RWPE2 (cell line): ENCODE measurements at regions not wholly inside any gene's neighbourhood (a gene's known extent, or its start where the extent isn't known, plus 50 kb on each side); places are given as distances from the start of the nearest gene placed in this dataset.

Source experiments
- ATAC-seq: fragments of 200-7000 bp; cut with Tn5 transposase; 3 replicates; pipeline ENCODE4 v1.9.1; 2021; ENCODE audit warnings: low read depth
- DNase-seq: peaks from one replicate; pipeline ENCODE4 v3.0.0-alpha.2; 2020; ENCODE audit warnings: low spot score
- H3K27ac ChIP-seq: fragments of 450-650 bp; 2 replicates; pipeline ENCODE4 v1.5.1; 2017; ENCODE audit warnings: mild to moderate bottlenecking; ENCODE audit not compliant: poor library complexity, severe bottlenecking
- H3K27me3 ChIP-seq: fragments of 250-450 bp; sonication (Bioruptor Pico); 2 replicates; pipeline ENCODE4 v1.5.1; 2021; ENCODE audit warnings: mild to moderate bottlenecking, moderate library complexity; ENCODE audit not compliant: insufficient read depth, poor library complexity, severe bottlenecking
- H3K36me3 ChIP-seq: fragments of 250-450 bp; sonication (Bioruptor Pico); 2 replicates; pipeline ENCODE4 v1.5.1; 2020; ENCODE audit warnings: low read depth, mild to moderate bottlenecking, moderate library complexity
- H3K4me1 ChIP-seq: fragments of 250-450 bp; sonication (Bioruptor Pico); 2 replicates; pipeline ENCODE4 v1.5.1; 2021; ENCODE audit warnings: mild to moderate bottlenecking, moderate library complexity; ENCODE audit not compliant: insufficient read depth, poor library complexity, severe bottlenecking
- H3K4me3 ChIP-seq: fragments of 250-450 bp; sonication (Bioruptor Pico); 2 replicates; pipeline ENCODE4 v1.5.1; 2021; ENCODE audit warnings: mild to moderate bottlenecking, moderate library complexity; ENCODE audit not compliant: severe bottlenecking
- H3K9me3 ChIP-seq: fragments of 250-450 bp; sonication (Bioruptor Pico); 2 replicates; pipeline ENCODE4 v1.5.1; 2021; ENCODE audit warnings: mild to moderate bottlenecking, moderate library complexity; ENCODE audit not compliant: severe bottlenecking
- CTCF ChIP-seq: fragments of 450-650 bp; IDR thresholded peaks from one replicate; pipeline ENCODE4 v1.5.1; 2017; ENCODE audit warnings: mild to moderate bottlenecking, moderate library complexity; ENCODE audit not compliant: poor library complexity, severe bottlenecking

GRCh38 chr7:25680636-25681035, 452.4 kb upstream of the NPVF start:
- Histone ChIP-seq H3K9me3 (no peaks in the 10 kb centered on the region), H3K4me3 (no peak overlapping the region), H3K36me3 (no peaks in the 10 kb centered on the region), H3K27me3 (peaks cover 8% of the 10 kb centered on the region), H3K27ac (no peak overlapping the region), H3K4me1 (no peaks in the 10 kb centered on the region)
- no peak for DNase-seq
- TF ChIP-seq CTCF = no peak
- no peak for ATAC-seq

DNA sequence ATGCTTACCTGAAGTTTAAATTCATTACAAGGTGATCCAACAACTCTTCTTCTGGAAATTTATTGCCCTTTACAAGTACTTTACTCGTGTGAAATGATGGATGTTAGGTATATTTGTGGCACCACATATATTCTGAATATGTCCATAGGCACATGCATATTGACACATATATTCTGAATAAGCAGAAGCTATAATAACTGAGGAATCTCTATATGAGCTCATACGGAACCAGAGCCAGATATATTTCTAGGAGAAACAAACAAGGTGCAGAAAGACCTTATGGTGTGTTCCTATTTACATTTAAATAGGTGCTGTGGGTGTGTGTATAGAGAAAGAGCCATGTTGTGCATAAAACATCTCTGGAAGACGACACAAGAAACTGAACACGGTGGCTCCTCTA, 456.1 kb upstream of the NPVF start:
- H3K36me3 ChIP-seq = no peaks in the 10 kb centered on the region
- no peak for TF ChIP-seq CTCF
- no peaks in the 10 kb centered on the region for H3K4me1 ChIP-seq
- no peaks in the 10 kb centered on the region for H3K9me3 ChIP-seq
- ATAC-seq (no peak), DNase-seq (no peak)
- peaks cover 8% of the 10 kb centered on the region for H3K27me3 ChIP-seq
- H3K4me3 ChIP-seq = no peak overlapping the region
- H3K27ac ChIP-seq = no peak overlapping the region

DNA sequence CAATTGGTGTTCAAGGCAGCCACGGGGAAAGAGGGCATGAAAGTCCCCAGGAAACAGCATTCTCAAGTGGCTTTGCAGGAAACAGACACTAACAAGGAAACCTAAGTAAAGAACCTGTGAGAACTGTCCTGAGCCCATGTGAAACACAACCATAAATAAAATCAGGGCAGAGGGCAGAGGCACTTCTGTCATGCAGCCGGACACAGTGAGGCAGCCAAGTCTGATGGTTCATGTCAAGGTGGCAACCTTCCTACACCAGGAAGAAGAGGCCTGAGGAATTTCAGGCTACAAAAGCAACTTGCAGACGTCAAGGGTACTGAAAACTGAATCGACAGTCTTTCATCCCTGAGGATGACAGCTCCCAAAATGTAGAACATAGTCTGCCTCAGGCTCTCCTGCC, 458.2 kb upstream of the NPVF start:
- Histone ChIP-seq H3K27ac (no peak overlapping the region), H3K4me1 (no peaks in the 10 kb centered on the region), H3K36me3 (no peaks in the 10 kb centered on the region), H3K9me3 (no peaks in the 10 kb centered on the region), H3K4me3 (no peak overlapping the region), H3K27me3 (peaks cover 8% of the 10 kb centered on the region)
- ATAC-seq (no peak), DNase-seq (no peak)
- no peak for TF ChIP-seq CTCF

- Histone ChIP-seq H3K27me3 (peaks cover 4% of the 10 kb centered on the region), H3K36me3 (no peaks in the 10 kb centered on the region), H3K9me3 (no peaks in the 10 kb centered on the region), H3K27ac (no peak overlapping the region), H3K4me1 (no peaks in the 10 kb centered on the region), H3K4me3 (no peak overlapping the region)
- TF ChIP-seq CTCF = no peak
- ATAC-seq = no peak
- no peak for DNase-seq
These were observed 457.8 kb upstream of the NFE2L3 start for GRCh38 chr7:25694211-25694610.

- no peak for TF ChIP-seq CTCF
- no peak for DNase-seq
- Histone ChIP-seq H3K27me3 (peaks cover 4% of the 10 kb centered on the region), H3K4me3 (no peak overlapping the region), H3K36me3 (no peaks in the 10 kb centered on the region), H3K27ac (no peak overlapping the region), H3K4me1 (no peaks in the 10 kb centered on the region), H3K9me3 (no peaks in the 10 kb centered on the region)
- ATAC-seq = no peak
These were observed 457.3 kb upstream of the NFE2L3 start for GRCh38 chr7:25694699-25695098.
